Lung (tissue), 11 donors: ENCODE measurements at regions not wholly inside any gene's neighbourhood (a gene's known extent, or its start where the extent isn't known, plus 50 kb on each side); places are given as distances from the start of the nearest gene placed in this dataset.

Source experiments
- ATAC-seq: fragments of 200-7000 bp; cut with Tn5 transposase; one replicate; pipeline ENCODE4 v1.9.1; 2020; ENCODE audit warnings: moderate number of reproducible peaks; ENCODE audit not compliant: insufficient read depth, low FRiP score
- DNase-seq, 3 donors: peaks; one replicate each; pipeline ENCODE4 v3.0.0-alpha.2; 2013 to 2017
- H3K27ac ChIP-seq, 2 donors: one replicate each; pipeline ENCODE4 v1.5.1; 2013; ENCODE audit warnings: mild to moderate bottlenecking in 2 of 2, moderate library complexity in 2 of 2, control low read depth in 1 of 2, inconsistent platforms in 1 of 2, low read depth in 1 of 2, low read length in 1 of 2
- H3K27me3 ChIP-seq, 3 donors: one replicate each; pipeline ENCODE4 v1.5.1; 2013; ENCODE audit warnings: low read length in 2 of 3; ENCODE audit not compliant: control insufficient read depth in 3 of 3, insufficient read depth in 3 of 3
- H3K36me3 ChIP-seq, 4 donors: one replicate each; pipeline ENCODE4 v1.5.1; 2013; ENCODE audit warnings: low read length in 4 of 4, mild to moderate bottlenecking in 1 of 4, moderate library complexity in 1 of 4; ENCODE audit not compliant: control insufficient read depth in 4 of 4, insufficient read depth in 4 of 4
- H3K4me1 ChIP-seq, 5 donors: one replicate each; pipeline ENCODE4 v1.5.1; 2013; ENCODE audit warnings: low read length in 5 of 5, mild to moderate bottlenecking in 2 of 5, moderate library complexity in 1 of 5; ENCODE audit not compliant: control insufficient read depth in 5 of 5, insufficient read depth in 5 of 5
- H3K4me3 ChIP-seq: one replicate; pipeline ENCODE4 v1.5.1; 2013; ENCODE audit warnings: mild to moderate bottlenecking, control low read depth, moderate library complexity
- H3K9ac ChIP-seq, 2 donors: one replicate each; pipeline ENCODE4 v1.5.1; 2013; ENCODE audit warnings: low read length in 2 of 2, control low read depth in 1 of 2; ENCODE audit not compliant: insufficient read depth in 1 of 2
- H3K9me3 ChIP-seq, 4 donors: one replicate each; pipeline ENCODE4 v1.5.1; 2013; ENCODE audit warnings: low read length in 3 of 4, mild to moderate bottlenecking in 1 of 4, moderate library complexity in 1 of 4; ENCODE audit not compliant: control insufficient read depth in 4 of 4, insufficient read depth in 3 of 4
- whole genome bisulfite sequencing, 2 donors: extraction: QIAGEN DNeasy Blood & Tissue Kit; methylation state at CpG; one replicate each; pipeline ENCODE4 v1.1.7; 2013; 5-methylcytosine and 5-hydroxymethylcytosine counted together
- TF ChIP-seq, protein P1 (sequence below): IDR thresholded peaks from 2 replicates; pipeline ENCODE4 v1.5.1; 2012; ENCODE audit warnings: mild to moderate bottlenecking; ENCODE audit errors: control extremely low read depth, extremely low read depth
- donor health status: control.
- donor health status: control.
- donor health status: Bipolar disorder and iron deficiency.
- donor health status: healthy.
- donor health status: DM: yes; HTN: yes; CAD: no.

DNA sequence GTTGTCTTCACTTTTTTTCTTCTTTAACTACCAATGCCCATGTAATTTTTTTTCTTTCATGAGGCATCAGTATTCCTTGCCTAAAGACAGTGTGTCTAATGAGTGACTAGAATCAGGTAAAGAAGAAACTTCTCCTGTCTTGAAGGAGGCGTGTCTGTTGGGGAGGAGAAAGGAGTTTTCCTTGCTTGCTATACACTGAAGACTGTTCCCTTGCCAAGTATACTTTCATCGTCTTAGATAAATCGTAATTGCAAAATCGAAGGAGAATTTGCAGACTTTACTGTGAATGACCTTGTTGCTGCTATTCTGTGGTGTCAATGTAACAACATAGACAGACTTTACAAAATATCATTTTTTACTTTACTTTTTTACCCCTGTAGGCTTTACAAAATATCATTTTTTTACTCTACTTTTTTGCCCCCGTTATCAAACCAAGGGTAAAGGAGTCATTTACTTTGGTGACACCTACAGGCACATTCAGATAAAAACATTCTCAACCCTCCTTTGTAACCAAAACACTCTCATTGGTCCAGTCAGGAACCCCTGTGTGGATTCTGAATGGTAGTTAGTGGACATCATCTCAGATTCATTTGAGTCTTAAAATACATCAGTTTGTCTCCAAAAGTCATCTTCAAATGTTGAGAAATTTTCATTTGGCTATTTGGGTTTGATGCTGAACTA, 232.4 kb downstream of the AHR start:
- H3K27ac ChIP-seq = no peak overlapping the region
- no peak overlapping the region for H3K4me3 ChIP-seq
- H3K27me3 ChIP-seq = no peaks in the 10 kb centered on the region
- DNase-seq = no peak
- H3K9ac ChIP-seq = no peak overlapping the region
- H3K9me3 ChIP-seq = no peaks in the 10 kb centered on the region
- TF ChIP-seq, protein P1, sequence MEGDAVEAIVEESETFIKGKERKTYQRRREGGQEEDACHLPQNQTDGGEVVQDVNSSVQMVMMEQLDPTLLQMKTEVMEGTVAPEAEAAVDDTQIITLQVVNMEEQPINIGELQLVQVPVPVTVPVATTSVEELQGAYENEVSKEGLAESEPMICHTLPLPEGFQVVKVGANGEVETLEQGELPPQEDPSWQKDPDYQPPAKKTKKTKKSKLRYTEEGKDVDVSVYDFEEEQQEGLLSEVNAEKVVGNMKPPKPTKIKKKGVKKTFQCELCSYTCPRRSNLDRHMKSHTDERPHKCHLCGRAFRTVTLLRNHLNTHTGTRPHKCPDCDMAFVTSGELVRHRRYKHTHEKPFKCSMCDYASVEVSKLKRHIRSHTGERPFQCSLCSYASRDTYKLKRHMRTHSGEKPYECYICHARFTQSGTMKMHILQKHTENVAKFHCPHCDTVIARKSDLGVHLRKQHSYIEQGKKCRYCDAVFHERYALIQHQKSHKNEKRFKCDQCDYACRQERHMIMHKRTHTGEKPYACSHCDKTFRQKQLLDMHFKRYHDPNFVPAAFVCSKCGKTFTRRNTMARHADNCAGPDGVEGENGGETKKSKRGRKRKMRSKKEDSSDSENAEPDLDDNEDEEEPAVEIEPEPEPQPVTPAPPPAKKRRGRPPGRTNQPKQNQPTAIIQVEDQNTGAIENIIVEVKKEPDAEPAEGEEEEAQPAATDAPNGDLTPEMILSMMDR = no peak
- peaks cover 0 to 3% (median 0%) of the 10 kb centered on the region in 5 donors for H3K4me1 ChIP-seq
- 60 to 76% methylated on average over 5 of the region's 5 CpGs for WGBS, 2 donors
- H3K36me3 ChIP-seq = no peaks in the 10 kb centered on the region
- no peak for ATAC-seq

DNA sequence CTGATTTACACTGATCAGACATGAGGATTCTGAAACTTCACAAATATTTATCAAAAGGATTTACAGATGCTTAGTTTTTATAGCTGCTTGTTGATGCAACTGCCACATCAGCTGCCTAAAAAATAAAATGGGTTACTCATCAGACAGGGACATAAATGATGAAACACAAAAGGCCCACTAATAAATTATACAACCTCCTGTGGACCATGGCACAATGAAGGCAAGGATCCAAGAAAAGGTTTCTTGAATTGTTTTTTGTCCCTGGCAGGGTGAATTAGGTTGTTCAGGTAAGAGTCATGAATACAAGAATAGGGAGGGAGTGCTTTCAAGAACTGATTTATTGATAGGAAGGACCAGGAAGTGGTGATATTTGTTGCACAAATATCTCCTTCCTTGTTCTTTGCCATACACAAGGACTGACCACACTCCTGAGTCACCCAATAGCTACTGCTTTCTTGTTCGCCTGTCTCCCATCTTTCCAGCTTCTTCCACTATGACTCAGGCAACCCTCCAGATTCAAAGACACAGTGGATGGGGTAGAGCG, 234.5 kb downstream of the AHR start:
- TF ChIP-seq, protein P1 = no peak
- ATAC-seq (peak; percentile 63), DNase-seq (no peak)
- Histone ChIP-seq H3K9me3 (no peaks in the 10 kb centered on the region), H3K4me1 (peaks cover 0 to 3% (median 0%) of the 10 kb centered on the region in 5 donors), H3K9ac (no peak overlapping the region), H3K4me3 (no peak overlapping the region), H3K27ac (no peak overlapping the region), H3K36me3 (no peaks in the 10 kb centered on the region), H3K27me3 (no peaks in the 10 kb centered on the region)
- WGBS, 2 donors = 68 to 75% methylated on average over 2 of the region's 2 CpGs

DNA sequence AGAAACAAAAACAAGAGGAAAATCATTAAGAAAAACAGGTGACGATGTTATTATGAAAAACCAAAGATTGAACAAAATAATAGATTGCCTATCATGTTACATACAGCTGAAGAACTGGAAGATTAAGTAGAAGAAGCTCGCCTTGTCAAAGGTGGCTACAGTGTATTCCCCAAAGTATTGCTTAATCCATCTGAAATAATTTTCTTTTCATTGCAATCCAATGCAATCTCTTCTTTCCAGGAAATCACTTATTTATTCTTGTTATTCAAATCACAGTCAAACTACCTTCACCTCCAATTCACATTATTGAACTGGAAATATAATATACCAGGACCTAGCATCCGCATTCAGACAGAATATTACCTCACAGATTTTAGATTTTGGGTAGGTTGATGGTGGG, 235.9 kb downstream of the AHR start:
- Histone ChIP-seq H3K9ac (no peak overlapping the region), H3K4me1 (peaks cover 0 to 3% (median 0%) of the 10 kb centered on the region in 5 donors), H3K4me3 (no peak overlapping the region), H3K36me3 (no peaks in the 10 kb centered on the region), H3K27me3 (no peaks in the 10 kb centered on the region), H3K27ac (no peak overlapping the region), H3K9me3 (no peaks in the 10 kb centered on the region)
- no peak for DNase-seq
- 60% methylated on average over 3 of the region's 3 CpGs for WGBS, 2 donors
- no peak for ATAC-seq
- TF ChIP-seq, protein P1 = no peak
